CD14-positive monocyte (primary cell): ENCODE measurements at regions not wholly inside any gene's neighbourhood (a gene's known extent, or its start where the extent isn't known, plus 50 kb on each side); places are given as distances from the start of the nearest gene placed in this dataset.

Experiments
- DNase-seq, 3 donors: peaks; one replicate each; pipeline ENCODE4 v3.0.0-alpha.2; 2011 to 2022
- H2AFZ ChIP-seq: 2 replicates; pipeline ENCODE4 v1.6.0; 2012; ENCODE audit warnings: mild to moderate bottlenecking, low read depth, low read length, inconsistent platforms; ENCODE audit not compliant: insufficient read depth, poor library complexity, severe bottlenecking
- H3K27ac ChIP-seq, 2 donors: 1 replicate in 1 of 2; 2 replicates in 1 of 2; pipeline ENCODE4 v1.5.1; 2012 to 2013; ENCODE audit warnings: low read length in 2 of 2, control low read depth in 1 of 2, inconsistent platforms in 1 of 2, low read depth in 1 of 2, mild to moderate bottlenecking in 1 of 2
- H3K27me3 ChIP-seq, 2 donors: one replicate each; pipeline versions ENCODE4 v1.6.0 to v1.6.1; 2011 to 2013; ENCODE audit warnings: low read length in 2 of 2; ENCODE audit not compliant: control insufficient read depth in 2 of 2, insufficient read depth in 2 of 2
- H3K36me3 ChIP-seq, 2 donors: replicated peaks in 1 of 2; 1 replicate in 1 of 2; 2 replicates in 1 of 2; pipeline versions ENCODE4 v1.5.1 to v1.6.1; 2012 to 2013; ENCODE audit warnings: low read length in 2 of 2, control low read depth in 1 of 2, inconsistent platforms in 1 of 2, mild to moderate bottlenecking in 1 of 2; ENCODE audit not compliant: insufficient read depth in 2 of 2, control insufficient read depth in 1 of 2
- H3K4me1 ChIP-seq, 2 donors: 1 replicate in 1 of 2; 2 replicates in 1 of 2; pipeline versions ENCODE4 v1.5.1 to v1.6.1; 2012 to 2013; ENCODE audit warnings: low read length in 2 of 2, control low read depth in 1 of 2, inconsistent platforms in 1 of 2, mild to moderate bottlenecking in 1 of 2, moderate library complexity in 1 of 2; ENCODE audit not compliant: insufficient read depth in 2 of 2, control insufficient read depth in 1 of 2
- H3K4me2 ChIP-seq: replicated peaks from 2 replicates; pipeline ENCODE3; 2012; ENCODE audit warnings: low read length, moderate library complexity, mild to moderate bottlenecking; ENCODE audit not compliant: poor library complexity, severe bottlenecking; ENCODE audit errors: extremely low read depth
- H3K4me3 ChIP-seq, 3 experiments: fragments of 200-600 bp in 1 of 3; sonication (generic) in 1 of 3; replicated peaks in 1 of 3; 1 replicate in 2 of 3; 2 replicates in 1 of 3; pipeline ENCODE4 v1.5.1; 2011 to 2013; ENCODE audit warnings: low read length in 3 of 3, mild to moderate bottlenecking in 3 of 3, control low read depth in 2 of 3, low read depth in 2 of 3, inconsistent platforms in 1 of 3, moderate library complexity in 1 of 3
- H3K79me2 ChIP-seq: 2 replicates; pipeline ENCODE4 v1.6.0; 2012; ENCODE audit warnings: mild to moderate bottlenecking, control low read depth, inconsistent platforms, low read length, moderate library complexity; ENCODE audit not compliant: insufficient read depth
- H3K9ac ChIP-seq: 2 replicates; pipeline ENCODE4 v1.6.0; 2017; ENCODE audit warnings: low read length, mild to moderate bottlenecking; ENCODE audit not compliant: insufficient read depth, poor library complexity, severe bottlenecking
- H3K9me3 ChIP-seq, 2 donors: replicated peaks in 1 of 2; 1 replicate in 1 of 2; 2 replicates in 1 of 2; pipeline versions ENCODE4 v1.5.1 to v1.6.1; 2012 to 2013; ENCODE audit warnings: low read length in 2 of 2, control low read depth in 1 of 2; ENCODE audit not compliant: control insufficient read depth in 1 of 2, insufficient read depth in 1 of 2
- H4K20me1 ChIP-seq: 2 replicates; pipeline ENCODE4 v1.6.0; 2012; ENCODE audit warnings: mild to moderate bottlenecking, low read length, control low read depth, moderate library complexity; ENCODE audit not compliant: insufficient read depth
- H3K27ac Mint-ChIP-seq, 7 donors: one replicate each; pipeline ENCODE4 v1.8.0; 2020; ENCODE audit warnings: mild to moderate bottlenecking in 7 of 7, mixed read lengths in 7 of 7, moderate library complexity in 6 of 7, inconsistent platforms in 2 of 7
- H3K27me3 Mint-ChIP-seq, 3 donors: one replicate each; pipeline ENCODE4 v1.8.0; 2021 to 2022; ENCODE audit warnings: low read depth in 3 of 3, mild to moderate bottlenecking in 3 of 3, mixed read lengths in 3 of 3, moderate library complexity in 3 of 3, inconsistent platforms in 1 of 3
- H3K36me3 Mint-ChIP-seq, 2 donors: one replicate each; pipeline ENCODE4 v1.8.0; 2020; ENCODE audit warnings: mixed read lengths in 2 of 2, inconsistent platforms in 1 of 2, mild to moderate bottlenecking in 1 of 2
- H3K4me1 Mint-ChIP-seq: one replicate; pipeline ENCODE4 v1.8.0; 2020; ENCODE audit warnings: mild to moderate bottlenecking, mixed read lengths
- H3K4me3 Mint-ChIP-seq, 2 donors: one replicate each; pipeline ENCODE4 v1.8.0; 2020; ENCODE audit warnings: mild to moderate bottlenecking in 2 of 2, mixed read lengths in 2 of 2, moderate library complexity in 1 of 2
- H3K9me3 Mint-ChIP-seq, 7 donors: one replicate each; pipeline ENCODE4 v1.8.0; 2020 to 2022; ENCODE audit warnings: mixed read lengths in 7 of 7, mild to moderate bottlenecking in 6 of 7, moderate library complexity in 6 of 7, inconsistent platforms in 2 of 7
- CTCF ChIP-seq: fragments of 200-600 bp; IDR thresholded peaks from one replicate; pipeline ENCODE4 v1.8.0; 2022; ENCODE audit warnings: antibody characterized with exemption, mild to moderate bottlenecking
- WGBS: methylation state at CpG from one replicate; pipeline ENCODE4 v1.1.5; 2013; ENCODE audit warnings: missing lambda C conversion rate; ENCODE audit not compliant: insufficient coverage; 5-methylcytosine and 5-hydroxymethylcytosine counted together
- intact Hi-C, 2 donors: fragments of 100-400 bp; cut with micrococcal nuclease; formaldehyde crosslinking; loops; one replicate each; pipeline versions ENCODE4 v1.15.0 to v1.15.1; 2023

DNA sequence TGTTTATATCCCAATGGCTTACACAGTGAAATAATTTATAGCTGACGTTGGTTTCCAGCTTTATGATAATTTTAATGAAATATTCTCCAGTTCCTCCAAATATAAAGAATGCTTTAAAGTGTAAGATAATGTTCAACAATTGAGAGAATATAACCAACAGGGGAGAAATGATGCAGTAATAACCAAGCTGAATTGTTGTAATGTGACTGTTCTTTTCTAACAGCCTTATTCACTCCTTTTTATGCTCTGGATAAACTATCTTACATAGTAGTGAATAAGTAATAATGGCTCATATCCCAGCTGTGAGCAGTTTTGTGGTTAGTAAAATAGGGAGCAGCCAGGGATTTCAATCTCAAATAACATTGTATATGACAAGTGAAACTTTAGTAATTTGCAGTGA, 2348.7 kb upstream of the ACO1 start:
- Mint-ChIP-seq H3K4me1 (no peaks in the 10 kb centered on the region), H3K27ac (no peak overlapping the region), H3K4me3 (no peak overlapping the region), H3K36me3 (no peaks in the 10 kb centered on the region), H3K27me3 (peaks cover 0 to 2% (median 0%) of the 10 kb centered on the region in 3 donors), H3K9me3 (peaks cover 0 to 11% (median 2%) of the 10 kb centered on the region in 7 donors)
- intact Hi-C loops, result no loop called here
- no peak for DNase-seq
- H3K4me3 ChIP-seq, result no peak overlapping the region
- no peaks in the 10 kb centered on the region for H3K79me2 ChIP-seq
- H3K4me1 ChIP-seq, result no peaks in the 10 kb centered on the region
- H3K9me3 ChIP-seq, result no peaks in the 10 kb centered on the region
- no peak overlapping the region for H2AFZ ChIP-seq
- H3K9ac ChIP-seq, result no peak overlapping the region
- H3K36me3 ChIP-seq, result no peaks in the 10 kb centered on the region
- no peaks in the 10 kb centered on the region for H3K27me3 ChIP-seq
- WGBS, result no CpG with 5 or more reads among the region's 1 CpG
- no peaks in the 10 kb centered on the region for H4K20me1 ChIP-seq
- no peak overlapping the region for H3K4me2 ChIP-seq
- H3K27ac ChIP-seq, result no peak overlapping the region
- TF ChIP-seq CTCF, result no peak

- Mint-ChIP-seq H3K27me3 (peaks cover 0 to 2% (median 0%) of the 10 kb centered on the region in 3 donors), H3K4me1 (no peaks in the 10 kb centered on the region), H3K4me3 (no peak overlapping the region), H3K27ac (no peak overlapping the region), H3K9me3 (peaks cover 0 to 7% (median 0%) of the 10 kb centered on the region in 7 donors), H3K36me3 (no peaks in the 10 kb centered on the region)
- no peaks in the 10 kb centered on the region for H3K27me3 ChIP-seq
- no peak overlapping the region for H3K27ac ChIP-seq
- H3K4me2 ChIP-seq, result no peak overlapping the region
- H3K4me3 ChIP-seq, result no peak overlapping the region
- no peaks in the 10 kb centered on the region for H3K9me3 ChIP-seq
- H3K9ac ChIP-seq, result no peak overlapping the region
- no peaks in the 10 kb centered on the region for H3K79me2 ChIP-seq
- intact Hi-C loops, result no loop called here
- H2AFZ ChIP-seq, result no peak overlapping the region
- H3K4me1 ChIP-seq, result no peaks in the 10 kb centered on the region
- no peaks in the 10 kb centered on the region for H4K20me1 ChIP-seq
- TF ChIP-seq CTCF, result no peak
- DNase-seq, result no peak
- H3K36me3 ChIP-seq, result no peaks in the 10 kb centered on the region
- 75% methylated on average over 1 of the region's 1 CpG for WGBS
Observed at GRCh38 chr9:30036558-30036957, 2347.9 kb upstream of the ACO1 start.
